HEK293 (cell line): ENCODE measurements at regions not wholly inside any gene's neighbourhood (a gene's known extent, or its start where the extent isn't known, plus 50 kb on each side); places are given as distances from the start of the nearest gene placed in this dataset.

ENCODE experiments used
- CTCF ChIA-PET: fragments of 350-600 bp; formaldehyde crosslinking; extraction: SDS; loops from one replicate; lab custom pipeline; 2021; ENCODE audit warnings: antibody characterized with exemption; lab: Yijun Ruan, JAX
- POLR2A ChIA-PET: fragments of 300-600 bp; formaldehyde crosslinking; extraction: SDS; loops from one replicate; lab custom pipeline; 2020; ENCODE audit warnings: antibody characterized with exemption, inconsistent platforms; lab: Yijun Ruan, JAX
- H3K27ac ChIP-seq: fragments of 200-500 bp; sonication (Bioruptor generic); 2 replicates; pipeline ENCODE4 v1.5.1; 2014; ENCODE audit warnings: low read depth, low read length, control low read depth, inconsistent platforms; ENCODE audit errors: extremely low read depth
- H3K36me3 ChIP-seq, 2 experiments: fragments of 200-500 bp in 1 of 2; sonication (Bioruptor generic) in 1 of 2; 1 replicate in 1 of 2; 2 replicates in 1 of 2; pipeline ENCODE4 v1.5.1; 2014 to 2017; ENCODE audit warnings: inconsistent platforms in 2 of 2, low read length in 2 of 2; ENCODE audit not compliant: control insufficient read depth in 2 of 2, insufficient read depth in 1 of 2
- H3K4me1 ChIP-seq: fragments of 200-500 bp; sonication (Bioruptor generic); 2 replicates; pipeline ENCODE4 v1.5.1; 2014; ENCODE audit warnings: mild to moderate bottlenecking, low read length, inconsistent platforms; ENCODE audit not compliant: control insufficient read depth, insufficient read depth
- H3K4me3 ChIP-seq: 2 replicates; pipeline ENCODE4 v1.5.1; 2011; ENCODE audit warnings: low read depth, mild to moderate bottlenecking, control low read depth, low read length, moderate library complexity
- H3K9me3 ChIP-seq: fragments of 200-500 bp; sonication (Bioruptor generic); 2 replicates; pipeline ENCODE4 v1.5.1; 2014; ENCODE audit warnings: low read depth, low read length, inconsistent platforms; ENCODE audit not compliant: control insufficient read depth, insufficient read depth
- BCL11A ChIP-seq: fragments of 450-650 bp; formaldehyde crosslinking; IDR thresholded peaks from 2 replicates; pipeline ENCODE4 v1.5.1; 2016; ENCODE audit warnings: low read depth, missing biosample characterization, missing genetic modification characterization
- GLIS2 ChIP-seq: fragments of 450-650 bp; formaldehyde crosslinking; IDR thresholded peaks from 2 replicates; pipeline ENCODE4 v1.5.1; 2016; ENCODE audit warnings: missing biosample characterization, missing genetic modification characterization
- MYNN ChIP-seq: fragments of 450-650 bp; formaldehyde crosslinking; IDR thresholded peaks from 2 replicates; pipeline ENCODE4 v1.5.1; 2016; ENCODE audit warnings: missing biosample characterization, missing genetic modification characterization, borderline replicate concordance
- PRDM10 ChIP-seq: fragments of 450-650 bp; formaldehyde crosslinking; IDR thresholded peaks from 2 replicates; pipeline ENCODE4 v1.5.1; 2016; ENCODE audit warnings: missing biosample characterization, missing genetic modification characterization
- SALL2 ChIP-seq: fragments of 450-650 bp; formaldehyde crosslinking; IDR thresholded peaks from 2 replicates; pipeline ENCODE4 v1.5.0; 2017; ENCODE audit warnings: missing biosample characterization, mild to moderate bottlenecking, missing genetic modification characterization, borderline replicate concordance
- TCF7L2 ChIP-seq: IDR thresholded peaks from 2 replicates; pipeline ENCODE4 v1.6.1; 2011; ENCODE audit warnings: low read depth, mild to moderate bottlenecking, inconsistent platforms, low read length, moderate library complexity, borderline replicate concordance
- ZBTB17 ChIP-seq: fragments of 450-650 bp; formaldehyde crosslinking; IDR thresholded peaks from 2 replicates; pipeline ENCODE4 v1.5.1; 2016; ENCODE audit warnings: missing biosample characterization, missing genetic modification characterization
- ZNF23 ChIP-seq: fragments of 450-650 bp; formaldehyde crosslinking; IDR thresholded peaks from 2 replicates; pipeline ENCODE4 v1.5.1; 2016; ENCODE audit warnings: missing biosample characterization, missing genetic modification characterization, borderline replicate concordance
- ZNF302 ChIP-seq: fragments of 450-650 bp; formaldehyde crosslinking; IDR thresholded peaks from 2 replicates; pipeline ENCODE4 v1.5.1; 2016; ENCODE audit warnings: missing biosample characterization, missing genetic modification characterization, low read depth
- ZNF394 ChIP-seq: fragments of 450-650 bp; formaldehyde crosslinking; IDR thresholded peaks from 2 replicates; pipeline ENCODE4 v1.5.1; 2016; ENCODE audit warnings: missing biosample characterization, missing genetic modification characterization, mild to moderate bottlenecking, moderate library complexity, borderline replicate concordance
- ZNF571 ChIP-seq: fragments of 450-650 bp; formaldehyde crosslinking; IDR thresholded peaks from 2 replicates; pipeline ENCODE4 v1.5.0; 2017; ENCODE audit warnings: missing biosample characterization, missing genetic modification characterization
- ZNF600 ChIP-seq: fragments of 450-650 bp; formaldehyde crosslinking; IDR thresholded peaks from 2 replicates; pipeline ENCODE4 v1.5.1; 2016; ENCODE audit warnings: missing biosample characterization, missing genetic modification characterization
- ZNF621 ChIP-seq: fragments of 450-650 bp; formaldehyde crosslinking; IDR thresholded peaks from 2 replicates; pipeline ENCODE4 v1.5.1; 2017; ENCODE audit warnings: missing biosample characterization, missing genetic modification characterization
- ZNF639 ChIP-seq: fragments of 450-650 bp; formaldehyde crosslinking; IDR thresholded peaks from 2 replicates; pipeline ENCODE4 v1.5.1; 2016; ENCODE audit warnings: missing biosample characterization, missing genetic modification characterization
- ZNF692 ChIP-seq: fragments of 450-650 bp; formaldehyde crosslinking; IDR thresholded peaks from 2 replicates; pipeline ENCODE4 v1.5.1; 2016; ENCODE audit warnings: missing biosample characterization, missing genetic modification characterization
- ZNF777 ChIP-seq: fragments of 450-650 bp; formaldehyde crosslinking; IDR thresholded peaks from 2 replicates; pipeline ENCODE4 v1.5.1; 2017; ENCODE audit warnings: missing biosample characterization, missing genetic modification characterization, borderline replicate concordance

- TF ChIP-seq ZNF639 = no peak
- no peak for TF ChIP-seq GLIS2
- TF ChIP-seq, all 188 proteins: peak for 0
Measured at GRCh38 chr3:117398141-117398899, 688.7 kb downstream of the TUSC7 start (continued).

GRCh38 chr3:117399311-117400078 lies 689.9 kb downstream of the TUSC7 start:
- Histone ChIP-seq H3K9me3 (no peaks in the 10 kb centered on the region), H3K4me1 (no peaks in the 10 kb centered on the region), H3K36me3 (no peaks in the 10 kb centered on the region)
- TF ChIP-seq ZNF302 (tag by site-specific recombination) = no peak
- no peak for TF ChIP-seq ZBTB17
- TF ChIP-seq BCL11A (tag by site-specific recombination) = no peak
- TF ChIP-seq ZNF621 (tag by site-specific recombination) = no peak
- TF ChIP-seq SALL2 (tag by site-specific recombination) = no peak
- TF ChIP-seq, all 188 proteins: peak for 0
- CTCF ChIA-PET = no interaction called here
- Histone ChIP-seq H3K4me3 (no peak overlapping the region), H3K27ac (no peak overlapping the region)
- POLR2A ChIA-PET = no interaction called here

- TF ChIP-seq ZNF23 (no peak), GLIS2 (no peak), ZNF777 (tag by site-specific recombination) (no peak), ZNF600 (no peak), ZNF571 (tag by site-specific recombination) (no peak), MYNN (tag by site-specific recombination) (no peak), PRDM10 (tag by site-specific recombination) (no peak), ZNF394 (tag by site-specific recombination) (no peak), TCF7L2 (no peak), ZNF692 (tag by site-specific recombination) (no peak)
- ChIA-PET POLR2A (no interaction called here), CTCF (interaction anchor here (0.7 kb wide), 1 partner anchor 750 kb away, joined by 3 read pairs; no protein-coding TSS in a partner anchor)
- H3K27ac ChIP-seq = no peak overlapping the region
- H3K9me3 ChIP-seq = no peaks in the 10 kb centered on the region
- H3K36me3 ChIP-seq = no peaks in the 10 kb centered on the region
- H3K4me3 ChIP-seq = no peak overlapping the region
- no peaks in the 10 kb centered on the region for H3K4me1 ChIP-seq
Measured at GRCh38 chr3:117400303-117400702, 690.7 kb downstream of the TUSC7 start.
